NCI-H2029 (cell line): ENCODE measurements at regions not wholly inside any gene's neighbourhood (a gene's known extent, or its start where the extent isn't known, plus 50 kb on each side); places are given as distances from the start of the nearest gene placed in this dataset.
"Not testable (repeated sequence)": the region's sequence is repeated elsewhere in the genome, so short reads cannot be mapped to it uniquely, and the experiment has no call there.

ENCODE experiments used
- DNase-seq: peaks from one replicate; lab custom pipeline; 2025; lab: John Stamatoyannopoulos, UW

GRCh38 chr6:6414931-6415330, 94.5 kb upstream of the F13A1 start:
- DNase-seq: no peak

GRCh38 chr6:6417475-6417874, 97.0 kb upstream of the F13A1 start:
- DNase-seq: peak; percentile 65

- no peak for DNase-seq
These were observed 98.0 kb upstream of the F13A1 start for GRCh38 chr6:6418421-6418820.

- no peak for DNase-seq
These were observed 99.6 kb upstream of the F13A1 start for GRCh38 chr6:6420107-6420506.

GRCh38 chr6:6434151-6434550, 113.7 kb upstream of the F13A1 start:
- no peak for DNase-seq

GRCh38 chr6:6434723-6435122, 114.3 kb upstream of the F13A1 start:
- DNase-seq: no peak

GRCh38 chr6:6436366-6436765, 115.9 kb upstream of the F13A1 start:
- DNase-seq: no peak

GRCh38 chr6:6436946-6437345, 116.5 kb upstream of the F13A1 start:
- DNase-seq: no peak

GRCh38 chr6:6438286-6438685, 117.8 kb upstream of the F13A1 start:
- DNase-seq: no peak

GRCh38 chr6:6439778-6440177, 119.3 kb upstream of the F13A1 start:
- DNase-seq: no peak

GRCh38 chr6:6452002-6452401, 131.5 kb upstream of the F13A1 start:
- DNase-seq: no peak

- DNase-seq: no peak
These were observed 132.7 kb upstream of the F13A1 start for GRCh38 chr6:6453186-6453585.

GRCh38 chr6:6455272-6455671, 133.2 kb upstream of the LY86 start:
- DNase-seq: no peak

GRCh38 chr6:6458172-6458571, 130.3 kb upstream of the LY86 start:
- no peak for DNase-seq

- not testable (repeated sequence) for DNase-seq
These were observed 128.6 kb upstream of the LY86 start for GRCh38 chr6:6459963-6460362.

- DNase-seq: no peak
These were observed 128.1 kb upstream of the LY86 start for GRCh38 chr6:6460416-6460815.

GRCh38 chr6:6461138-6461537, 127.4 kb upstream of the LY86 start:
- DNase-seq: no peak

- DNase-seq: peak; percentile 64
These were observed 121.4 kb upstream of the LY86 start for GRCh38 chr6:6466967-6467761.

- no peak for DNase-seq
These were observed 119.4 kb upstream of the LY86 start for GRCh38 chr6:6469074-6469473.

- DNase-seq: no peak
These were observed 118.4 kb upstream of the LY86 start for GRCh38 chr6:6470123-6470522.

GRCh38 chr6:6471276-6471675, 117.2 kb upstream of the LY86 start:
- DNase-seq: no peak

GRCh38 chr6:6474170-6474920, 114.2 kb upstream of the LY86 start:
- DNase-seq: no peak

GRCh38 chr6:6479785-6480184, 108.7 kb upstream of the LY86 start:
- no peak for DNase-seq

GRCh38 chr6:6482256-6482655, 106.3 kb upstream of the LY86 start:
- no peak for DNase-seq
